Natural killer cell (primary cell): ENCODE measurements at regions not wholly inside any gene's neighbourhood (a gene's known extent, or its start where the extent isn't known, plus 50 kb on each side); places are given as distances from the start of the nearest gene placed in this dataset.

ENCODE experiments used
- ATAC-seq, 3 donors: fragments of 150-1000 bp in 2 of 3; fragments of 200-7000 bp in 1 of 3; cut with Tn5 transposase; 1 replicate in 1 of 3; 2 replicates in 2 of 3; pipeline ENCODE4 v1.10.0; 2021; ENCODE audit warnings: mild to moderate bottlenecking in 2 of 3, moderate library complexity in 2 of 3
- DNase-seq, 2 donors: peaks; one replicate each; pipeline versions ENCODE4 v3.0.0 to v3.0.0-alpha.2; 2013 to 2021; ENCODE audit warnings: mixed read lengths in 1 of 2
- H3K27ac ChIP-seq: one replicate; pipeline ENCODE4 v1.5.1; 2013; ENCODE audit warnings: mild to moderate bottlenecking, low read length
- H3K27me3 ChIP-seq: one replicate; pipeline ENCODE4 v1.6.1; 2013; ENCODE audit warnings: low read length; ENCODE audit not compliant: control insufficient read depth, insufficient read depth
- H3K36me3 ChIP-seq: one replicate; pipeline ENCODE4 v1.6.1; 2013; ENCODE audit warnings: low read length; ENCODE audit not compliant: control insufficient read depth, insufficient read depth
- H3K4me1 ChIP-seq: one replicate; pipeline ENCODE4 v1.6.1; 2013; ENCODE audit warnings: low read length; ENCODE audit not compliant: control insufficient read depth, insufficient read depth
- H3K4me3 ChIP-seq: one replicate; pipeline ENCODE4 v1.5.1; 2013; ENCODE audit warnings: low read length
- H3K9me3 ChIP-seq: one replicate; pipeline ENCODE4 v1.6.1; 2013; ENCODE audit warnings: low read length; ENCODE audit not compliant: control insufficient read depth, insufficient read depth
- H3K27ac Mint-ChIP-seq, 2 donors: one replicate each; pipeline ENCODE4 v1.8.0; 2022; ENCODE audit warnings: mild to moderate bottlenecking in 2 of 2, mixed read lengths in 2 of 2, moderate library complexity in 1 of 2
- H3K27me3 Mint-ChIP-seq, 2 donors: one replicate each; pipeline ENCODE4 v1.8.0; 2022; ENCODE audit warnings: low read depth in 2 of 2, mixed read lengths in 2 of 2
- H3K36me3 Mint-ChIP-seq: one replicate; pipeline ENCODE4 v1.8.0; 2022; ENCODE audit warnings: mixed read lengths
- H3K4me1 Mint-ChIP-seq, 2 donors: one replicate each; pipeline ENCODE4 v1.8.0; 2022; ENCODE audit warnings: mixed read lengths in 2 of 2
- H3K4me3 Mint-ChIP-seq: one replicate; pipeline ENCODE4 v1.8.0; 2022; ENCODE audit warnings: mild to moderate bottlenecking, moderate library complexity, mixed read lengths
- H3K9me3 Mint-ChIP-seq, 2 donors: one replicate each; pipeline ENCODE4 v1.8.0; 2022; ENCODE audit warnings: mixed read lengths in 2 of 2
- WGBS: methylation state at CpG from one replicate; pipeline ENCODE4 v1.1.7; 2013; ENCODE audit warnings: missing lambda C conversion rate; ENCODE audit not compliant: insufficient coverage; 5-methylcytosine and 5-hydroxymethylcytosine counted together
- intact Hi-C: fragments of 100-400 bp; cut with micrococcal nuclease; formaldehyde crosslinking; loops from one replicate; pipeline ENCODE4 v1.14.2; 2022
- TF ChIP-seq, protein P1 (sequence below): fragments of 200-600 bp; IDR thresholded peaks from one replicate; pipeline ENCODE4 v1.8.0; 2022; ENCODE audit warnings: antibody characterized with exemption

DNA sequence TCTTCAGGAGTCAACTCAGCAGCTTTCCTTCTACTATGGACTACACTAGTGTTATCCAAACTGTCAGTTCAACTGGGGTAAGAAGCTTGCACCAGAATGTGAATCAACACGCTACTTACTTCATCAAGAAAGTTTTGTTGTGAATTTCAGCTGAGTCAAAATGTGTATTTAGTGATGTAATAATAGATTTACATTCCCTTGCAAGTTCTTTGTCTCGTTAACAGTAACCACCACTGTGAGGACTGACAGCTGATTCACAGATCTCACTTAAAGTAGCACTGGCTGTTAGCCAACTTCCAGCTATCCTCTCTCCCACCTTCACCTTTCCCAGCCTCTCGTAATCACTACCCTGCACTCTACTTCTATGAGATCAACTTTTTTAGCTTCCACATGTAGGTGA is 445.3 kb downstream of the NTRK2 start:
- Histone ChIP-seq H3K27ac (no peak overlapping the region), H3K9me3 (no peaks in the 10 kb centered on the region), H3K27me3 (peaks cover 6% of the 10 kb centered on the region), H3K36me3 (no peaks in the 10 kb centered on the region), H3K4me1 (no peaks in the 10 kb centered on the region), H3K4me3 (no peak overlapping the region)
- Mint-ChIP-seq H3K4me3 (no peak overlapping the region), H3K4me1 (no peaks in the 10 kb centered on the region), H3K9me3 (no peaks in the 10 kb centered on the region), H3K36me3 (no peaks in the 10 kb centered on the region), H3K27me3 (peaks cover 30 to 44% of the 10 kb centered on the region in 2 donors), H3K27ac (no peak overlapping the region)
- TF ChIP-seq, protein P1, sequence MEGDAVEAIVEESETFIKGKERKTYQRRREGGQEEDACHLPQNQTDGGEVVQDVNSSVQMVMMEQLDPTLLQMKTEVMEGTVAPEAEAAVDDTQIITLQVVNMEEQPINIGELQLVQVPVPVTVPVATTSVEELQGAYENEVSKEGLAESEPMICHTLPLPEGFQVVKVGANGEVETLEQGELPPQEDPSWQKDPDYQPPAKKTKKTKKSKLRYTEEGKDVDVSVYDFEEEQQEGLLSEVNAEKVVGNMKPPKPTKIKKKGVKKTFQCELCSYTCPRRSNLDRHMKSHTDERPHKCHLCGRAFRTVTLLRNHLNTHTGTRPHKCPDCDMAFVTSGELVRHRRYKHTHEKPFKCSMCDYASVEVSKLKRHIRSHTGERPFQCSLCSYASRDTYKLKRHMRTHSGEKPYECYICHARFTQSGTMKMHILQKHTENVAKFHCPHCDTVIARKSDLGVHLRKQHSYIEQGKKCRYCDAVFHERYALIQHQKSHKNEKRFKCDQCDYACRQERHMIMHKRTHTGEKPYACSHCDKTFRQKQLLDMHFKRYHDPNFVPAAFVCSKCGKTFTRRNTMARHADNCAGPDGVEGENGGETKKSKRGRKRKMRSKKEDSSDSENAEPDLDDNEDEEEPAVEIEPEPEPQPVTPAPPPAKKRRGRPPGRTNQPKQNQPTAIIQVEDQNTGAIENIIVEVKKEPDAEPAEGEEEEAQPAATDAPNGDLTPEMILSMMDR, result no peak
- ATAC-seq, result no peak
- 73% methylated on average over 1 of the region's 3 CpGs for WGBS
- intact Hi-C loops, result no loop called here
- DNase-seq, result no peak

DNA sequence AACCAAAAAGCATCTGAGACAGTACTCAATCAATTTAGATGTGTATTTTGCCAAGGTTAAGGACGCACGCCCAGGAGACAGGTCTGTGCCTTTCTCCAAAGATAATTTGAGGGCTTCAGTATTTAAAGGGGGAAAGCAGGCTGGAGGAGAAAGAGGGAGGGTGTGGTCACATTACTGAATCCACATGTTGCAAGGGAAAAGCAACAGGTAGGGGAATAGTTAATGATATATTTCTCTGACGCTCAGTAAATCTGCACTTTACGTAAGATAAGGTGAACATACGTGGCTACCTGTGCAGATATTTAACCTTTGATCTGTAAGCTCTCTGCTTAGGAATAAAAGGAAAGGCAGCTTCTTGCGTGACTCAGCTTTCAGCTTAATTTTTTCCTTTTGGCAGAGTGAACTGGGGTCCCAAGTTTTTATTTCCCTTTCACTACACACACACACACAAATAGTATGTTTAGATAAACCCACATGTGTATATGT is 443.4 kb downstream of the NTRK2 start:
- no peak for ATAC-seq

DNA sequence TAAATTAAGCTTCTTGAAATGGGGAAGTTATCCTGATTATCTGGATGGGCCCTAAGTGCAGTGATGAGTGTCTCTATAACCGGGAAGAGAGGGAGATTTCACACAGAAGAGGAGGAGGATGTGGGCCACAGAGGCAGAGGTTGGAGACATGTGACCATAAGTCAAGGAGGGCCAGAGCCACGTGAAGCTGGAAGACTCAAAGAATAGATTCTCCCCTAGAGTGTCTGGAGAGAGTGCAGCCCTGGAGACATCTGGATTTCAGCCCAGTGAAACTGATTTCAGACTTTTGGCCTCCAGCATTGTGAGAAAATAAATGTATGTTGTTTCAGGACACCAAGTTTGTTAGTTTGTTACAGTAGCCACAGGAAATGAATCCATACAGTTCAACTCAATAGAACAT is 442.9 kb downstream of the NTRK2 start:
- no peak for ATAC-seq
- no peaks in the 10 kb centered on the region for H3K4me1 ChIP-seq
- 70% methylated on average over 2 of the region's 2 CpGs for WGBS
- H3K27ac Mint-ChIP-seq, result no peak overlapping the region
- no peaks in the 10 kb centered on the region for H3K9me3 ChIP-seq
- no peaks in the 10 kb centered on the region for H3K9me3 Mint-ChIP-seq
- H3K4me3 ChIP-seq, result no peak overlapping the region
- no peak overlapping the region for H3K4me3 Mint-ChIP-seq
- TF ChIP-seq, protein P1, result no peak
- H3K27me3 ChIP-seq, result peaks cover 5% of the 10 kb centered on the region
- intact Hi-C loops, result no loop called here
- H3K4me1 Mint-ChIP-seq, result no peaks in the 10 kb centered on the region
- H3K27me3 Mint-ChIP-seq, result peaks cover 26 to 47% of the 10 kb centered on the region in 2 donors
- no peak overlapping the region for H3K27ac ChIP-seq
- DNase-seq, result no peak
- H3K36me3 ChIP-seq, result no peaks in the 10 kb centered on the region
- no peaks in the 10 kb centered on the region for H3K36me3 Mint-ChIP-seq

More for the DNA sequence above, 443.4 kb downstream of the NTRK2 start:
- Histone ChIP-seq H3K9me3 (no peaks in the 10 kb centered on the region), H3K27me3 (peaks cover 6% of the 10 kb centered on the region), H3K27ac (no peak overlapping the region), H3K4me1 (no peaks in the 10 kb centered on the region), H3K4me3 (no peak overlapping the region), H3K36me3 (no peaks in the 10 kb centered on the region)
- Mint-ChIP-seq H3K4me3 (no peak overlapping the region), H3K27me3 (peaks cover 26 to 47% of the 10 kb centered on the region in 2 donors), H3K36me3 (no peaks in the 10 kb centered on the region), H3K27ac (no peak overlapping the region), H3K4me1 (no peaks in the 10 kb centered on the region), H3K9me3 (no peaks in the 10 kb centered on the region)
- 83% methylated on average over 6 of the region's 6 CpGs for WGBS
- intact Hi-C loops, result no loop called here
- TF ChIP-seq, protein P1, result no peak
- DNase-seq, result no peak

DNA sequence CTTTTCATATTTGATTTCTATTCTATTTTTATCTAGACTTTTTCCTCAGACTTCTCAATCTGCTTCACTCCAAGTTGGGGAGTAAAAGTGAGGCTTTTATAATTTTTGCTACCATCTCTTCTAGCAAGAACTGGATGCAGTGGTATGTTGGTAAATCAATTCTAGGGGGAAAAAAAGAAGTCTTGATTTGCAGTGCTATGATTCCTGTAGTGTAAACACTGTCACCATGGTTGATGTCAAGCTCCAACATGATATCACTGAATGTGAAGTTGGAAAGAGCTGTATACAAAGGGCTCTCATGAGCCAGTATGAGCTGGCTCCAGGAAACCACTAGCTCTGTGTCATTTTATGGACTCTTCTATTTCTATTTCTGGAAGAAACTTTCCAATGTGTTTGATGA is 439.2 kb downstream of the NTRK2 start:
- no peaks in the 10 kb centered on the region for H3K36me3 Mint-ChIP-seq
- Histone ChIP-seq H3K27me3 (peaks cover 5% of the 10 kb centered on the region), H3K27ac (no peak overlapping the region), H3K4me1 (no peaks in the 10 kb centered on the region), H3K36me3 (no peaks in the 10 kb centered on the region), H3K9me3 (no peaks in the 10 kb centered on the region), H3K4me3 (no peak overlapping the region)
- no peak overlapping the region for H3K27ac Mint-ChIP-seq
- TF ChIP-seq, protein P1, result no peak
- H3K9me3 Mint-ChIP-seq, result no peaks in the 10 kb centered on the region
- DNase-seq (no peak), ATAC-seq (no peak)
- H3K4me1 Mint-ChIP-seq, result no peaks in the 10 kb centered on the region
- no peak overlapping the region for H3K4me3 Mint-ChIP-seq
- peaks cover 20 to 46% of the 10 kb centered on the region in 2 donors for H3K27me3 Mint-ChIP-seq
- intact Hi-C loops, result no loop called here
